Activated T-helper 2 cell treated with anti-CD3 and anti-CD28 coated beads, Interferon-gamma antibody, Interleukin-2, Interleukin-4, amounts not matched to agents 10 μg/mL and 5 μg/mL and 100 μg/mL, durations not matched to agents 14 hours and 24 hours and 36 hours (primary cell): ENCODE measurements at regions not wholly inside any gene's neighbourhood (a gene's known extent, or its start where the extent isn't known, plus 50 kb on each side); places are given as distances from the start of the nearest gene placed in this dataset.
"Not testable (repeated sequence)": the region's sequence is repeated elsewhere in the genome, so short reads cannot be mapped to it uniquely, and the experiment has no call there.

Experiments used
- DNase-seq: peaks from one replicate; pipeline ENCODE4 v3.0.0; 2021; ENCODE audit warnings: low spot score
- H3K27ac Mint-ChIP-seq: one replicate; pipeline ENCODE4 v1.8.0; 2021; ENCODE audit warnings: mixed read lengths
- H3K27me3 Mint-ChIP-seq: one replicate; pipeline ENCODE4 v1.8.0; 2021; ENCODE audit warnings: low read depth, mixed read lengths
- H3K36me3 Mint-ChIP-seq: one replicate; pipeline ENCODE4 v1.8.0; 2021; ENCODE audit warnings: low read depth, mixed read lengths
- H3K4me1 Mint-ChIP-seq: one replicate; pipeline ENCODE4 v1.8.0; 2021; ENCODE audit warnings: low read depth, mixed read lengths
- H3K4me3 Mint-ChIP-seq: one replicate; pipeline ENCODE4 v1.8.0; 2021; ENCODE audit warnings: low read depth, mild to moderate bottlenecking, moderate library complexity, mixed read lengths
- H3K9me3 Mint-ChIP-seq: one replicate; pipeline ENCODE4 v1.8.0; 2021; ENCODE audit warnings: mixed read lengths
- intact Hi-C: fragments of 100-400 bp; cut with micrococcal nuclease; formaldehyde crosslinking; loops from one replicate; pipeline ENCODE4 v1.15.1; 2023

DNA sequence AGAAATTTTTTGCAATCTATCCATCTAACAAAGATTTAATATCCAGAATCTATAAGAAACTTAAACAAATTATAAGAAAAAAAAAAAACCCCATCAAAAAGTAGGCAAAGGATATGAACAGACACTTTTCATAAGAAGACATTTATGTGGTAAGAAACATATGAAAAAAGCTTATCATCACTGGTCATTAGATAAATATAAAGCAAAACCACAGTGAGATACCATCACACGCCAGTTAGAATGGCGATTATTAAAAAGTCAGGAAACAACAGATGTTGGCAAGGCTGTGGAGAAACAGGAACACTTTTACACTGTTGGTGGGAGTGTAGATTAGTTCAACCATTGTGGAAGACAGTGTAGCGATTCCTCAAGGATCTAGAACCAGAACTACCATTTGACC is 110.3 kb upstream of the SLC7A11 start:
- intact Hi-C loops, H3K36me3 Mint-ChIP-seq, H3K9me3 Mint-ChIP-seq, DNase-seq, H3K27me3 Mint-ChIP-seq, H3K4me1 Mint-ChIP-seq, H3K27ac Mint-ChIP-seq, H3K4me3 Mint-ChIP-seq: not testable (repeated sequence)

DNA sequence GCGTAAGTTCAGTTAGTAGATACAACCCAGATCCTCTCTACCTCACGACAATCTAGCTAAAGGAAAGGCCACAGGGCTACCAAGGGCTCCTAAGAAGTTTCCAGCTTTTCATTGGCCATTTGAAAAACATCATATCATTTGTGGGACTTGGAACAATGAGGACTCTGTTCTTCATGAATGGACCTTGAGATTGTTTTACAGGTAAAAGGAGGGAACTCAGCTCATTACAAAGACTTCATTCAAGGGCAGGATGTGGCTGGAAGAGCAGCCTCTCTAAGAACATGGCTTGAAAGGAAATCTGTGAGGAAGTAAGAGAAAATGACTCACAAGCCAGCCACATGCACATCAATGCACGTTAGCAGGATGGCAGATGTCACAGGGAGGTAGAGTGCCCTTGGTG is 105.9 kb upstream of the SLC7A11 start:
- intact Hi-C loops: no loop called here
- Mint-ChIP-seq H3K4me1 (peaks cover 1% of the 10 kb centered on the region), H3K27me3 (no peaks in the 10 kb centered on the region)

DNA sequence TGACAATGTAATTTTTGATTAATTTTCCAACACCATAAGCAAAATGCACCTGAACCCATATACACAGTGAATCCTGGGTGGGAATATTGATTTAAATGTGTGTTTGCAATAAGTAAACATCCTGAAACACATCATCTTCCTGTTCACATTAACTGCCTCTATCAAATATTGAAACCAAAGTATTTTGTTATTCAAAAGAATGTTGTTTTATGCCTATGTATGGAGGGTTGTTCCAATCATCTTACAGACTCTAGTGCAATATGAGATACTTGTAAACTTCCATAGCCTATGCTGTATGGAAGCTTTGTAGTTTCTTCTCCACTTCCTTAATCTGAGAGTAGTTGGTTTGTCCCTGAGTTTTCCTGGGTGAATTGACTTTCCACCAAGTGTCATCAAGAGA is 105.4 kb upstream of the SLC7A11 start:
- no peak for DNase-seq
- Mint-ChIP-seq H3K27me3 (no peaks in the 10 kb centered on the region), H3K27ac (no peak overlapping the region), H3K36me3 (no peaks in the 10 kb centered on the region), H3K4me3 (no peak overlapping the region), H3K4me1 (peaks cover 1% of the 10 kb centered on the region), H3K9me3 (no peaks in the 10 kb centered on the region)
- intact Hi-C loops: no loop called here

More for the DNA sequence above, 105.9 kb upstream of the SLC7A11 start:
- H3K9me3 Mint-ChIP-seq: no peaks in the 10 kb centered on the region
- H3K36me3 Mint-ChIP-seq: no peaks in the 10 kb centered on the region
- DNase-seq: no peak
- no peak overlapping the region for H3K4me3 Mint-ChIP-seq
- no peak overlapping the region for H3K27ac Mint-ChIP-seq

DNA sequence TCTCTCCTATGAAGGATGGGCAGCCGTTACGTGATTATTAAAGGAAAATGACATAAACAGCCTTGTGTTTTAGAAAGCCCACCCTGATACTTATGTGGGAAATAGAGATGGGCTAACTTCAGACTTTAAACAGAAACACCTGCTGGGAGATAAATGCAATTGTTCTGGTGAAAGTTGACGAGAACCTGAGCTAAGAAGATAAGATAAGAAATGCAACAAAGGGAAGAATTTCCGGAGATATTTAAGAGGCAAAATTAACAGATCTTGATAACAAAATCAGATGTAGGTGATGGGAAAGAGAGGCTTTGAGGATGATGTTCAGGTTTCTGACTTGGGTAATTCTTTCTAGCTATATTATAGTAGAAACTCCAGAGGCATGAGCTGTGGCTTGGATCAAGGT is 102.7 kb upstream of the SLC7A11 start:
- Mint-ChIP-seq H3K36me3 (no peaks in the 10 kb centered on the region), H3K9me3 (no peaks in the 10 kb centered on the region), H3K27me3 (no peaks in the 10 kb centered on the region), H3K27ac (no peak overlapping the region), H3K4me1 (peaks cover 9% of the 10 kb centered on the region), H3K4me3 (no peak overlapping the region)
- DNase-seq: no peak
- intact Hi-C loops: no loop called here

DNA sequence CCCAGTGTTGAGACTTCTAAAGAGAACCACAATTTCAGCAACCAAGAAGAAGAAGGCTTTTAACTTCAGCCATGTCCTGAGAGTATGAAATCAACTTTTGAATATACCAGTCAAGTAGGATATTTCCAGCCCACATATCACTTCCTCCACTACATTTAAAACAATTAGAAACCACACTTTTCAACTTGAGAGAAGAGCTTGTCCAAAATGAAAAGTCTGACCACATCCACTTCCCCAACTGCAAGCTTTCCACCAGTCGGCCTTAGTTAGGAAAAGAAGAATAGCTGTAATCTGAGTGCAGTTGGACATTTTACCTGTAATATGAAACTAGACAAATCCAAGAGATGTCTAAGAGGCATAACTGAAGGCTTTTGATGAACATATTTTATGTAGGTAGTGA is 101.9 kb upstream of the SLC7A11 start:
- no peak overlapping the region for H3K27ac Mint-ChIP-seq
- no peaks in the 10 kb centered on the region for H3K36me3 Mint-ChIP-seq
- intact Hi-C loops: no loop called here
- H3K4me1 Mint-ChIP-seq: peaks cover 9% of the 10 kb centered on the region
- H3K9me3 Mint-ChIP-seq: no peaks in the 10 kb centered on the region
- H3K4me3 Mint-ChIP-seq: no peak overlapping the region
- no peak for DNase-seq
- H3K27me3 Mint-ChIP-seq: no peaks in the 10 kb centered on the region

DNA sequence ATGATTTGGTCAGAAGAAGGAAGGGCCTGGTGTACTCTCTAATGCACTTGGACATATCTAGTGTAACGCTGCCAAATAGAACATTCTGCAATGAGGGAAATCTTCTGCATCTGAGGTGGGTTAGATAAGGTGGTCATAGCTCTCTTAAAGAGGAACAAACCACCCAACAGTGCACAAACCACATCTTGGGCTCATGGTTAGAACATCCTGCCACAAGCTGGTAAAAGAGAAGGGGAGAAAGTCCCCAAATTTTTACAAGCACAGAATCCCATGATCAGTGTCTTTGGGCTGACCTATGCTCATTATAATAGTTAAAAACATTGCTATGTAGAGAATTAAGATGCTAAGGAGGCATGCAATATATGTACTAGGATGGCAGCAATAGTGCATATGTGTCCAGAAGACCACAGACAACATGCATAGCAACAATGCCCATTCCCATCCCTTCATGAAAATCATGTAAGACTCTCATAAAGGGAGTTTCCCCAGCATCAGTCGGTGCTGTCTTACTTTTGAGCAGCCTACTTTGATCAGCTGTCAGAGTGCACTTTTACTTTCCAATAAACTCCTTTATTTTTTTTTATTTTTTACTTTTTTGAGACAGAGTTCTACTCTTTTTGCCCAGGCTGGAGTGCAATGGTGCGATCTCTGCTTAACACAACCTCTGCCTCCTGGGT is 99.7 kb upstream of the SLC7A11 start:
- intact Hi-C loops: no loop called here
- no peak for DNase-seq
- H3K27ac Mint-ChIP-seq: no peak overlapping the region
- no peak overlapping the region for H3K4me3 Mint-ChIP-seq
- no peaks in the 10 kb centered on the region for H3K27me3 Mint-ChIP-seq
- H3K4me1 Mint-ChIP-seq: peaks cover 7% of the 10 kb centered on the region
- H3K9me3 Mint-ChIP-seq: no peaks in the 10 kb centered on the region
- H3K36me3 Mint-ChIP-seq: no peaks in the 10 kb centered on the region

DNA sequence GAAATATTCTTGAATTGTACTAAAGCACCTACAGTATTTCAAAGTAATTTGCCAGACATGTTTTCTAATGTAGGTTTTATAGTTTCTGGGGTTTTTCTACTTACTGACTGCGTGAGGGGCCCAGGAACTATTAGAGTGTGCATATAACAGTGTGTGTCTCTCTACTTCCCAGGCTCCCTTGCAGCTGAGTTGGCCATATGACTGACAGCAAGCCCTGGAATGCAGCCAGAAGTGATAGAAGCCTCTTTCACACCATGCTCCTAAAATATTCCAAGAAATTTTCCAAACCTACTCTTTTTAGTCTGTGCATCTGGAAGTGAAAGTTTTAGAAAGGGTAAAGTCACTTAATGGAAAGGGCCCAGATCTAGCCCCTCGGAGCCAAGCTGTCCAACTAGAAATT is 96.7 kb upstream of the SLC7A11 start:
- Mint-ChIP-seq H3K4me1 (peaks cover 7% of the 10 kb centered on the region), H3K4me3 (no peak overlapping the region), H3K27me3 (no peaks in the 10 kb centered on the region), H3K9me3 (no peaks in the 10 kb centered on the region), H3K36me3 (no peaks in the 10 kb centered on the region), H3K27ac (no peak overlapping the region)
- intact Hi-C loops: no loop called here
- no peak for DNase-seq

DNA sequence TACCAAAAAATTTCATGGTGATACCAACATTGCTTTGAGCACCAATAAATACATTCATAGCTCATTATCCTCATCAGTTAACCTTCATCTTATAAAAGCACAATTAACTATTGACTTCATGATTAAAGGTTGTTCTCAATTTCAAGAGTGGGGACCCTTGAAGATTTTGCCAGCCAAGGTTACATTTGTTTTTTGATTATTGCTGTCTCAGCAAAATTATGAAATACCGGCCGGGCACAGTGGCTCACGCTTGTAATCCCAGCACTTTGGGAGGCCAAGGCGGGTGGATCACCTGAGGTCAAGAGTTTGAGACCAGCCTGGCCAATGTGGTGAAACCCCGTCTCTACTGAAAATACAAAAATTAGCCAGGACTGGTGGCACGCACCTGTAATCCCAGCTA is 96.1 kb upstream of the SLC7A11 start:
- DNase-seq, H3K4me1 Mint-ChIP-seq, H3K4me3 Mint-ChIP-seq, H3K27ac Mint-ChIP-seq, H3K27me3 Mint-ChIP-seq, H3K9me3 Mint-ChIP-seq, H3K36me3 Mint-ChIP-seq, intact Hi-C loops: not testable (repeated sequence)

DNA sequence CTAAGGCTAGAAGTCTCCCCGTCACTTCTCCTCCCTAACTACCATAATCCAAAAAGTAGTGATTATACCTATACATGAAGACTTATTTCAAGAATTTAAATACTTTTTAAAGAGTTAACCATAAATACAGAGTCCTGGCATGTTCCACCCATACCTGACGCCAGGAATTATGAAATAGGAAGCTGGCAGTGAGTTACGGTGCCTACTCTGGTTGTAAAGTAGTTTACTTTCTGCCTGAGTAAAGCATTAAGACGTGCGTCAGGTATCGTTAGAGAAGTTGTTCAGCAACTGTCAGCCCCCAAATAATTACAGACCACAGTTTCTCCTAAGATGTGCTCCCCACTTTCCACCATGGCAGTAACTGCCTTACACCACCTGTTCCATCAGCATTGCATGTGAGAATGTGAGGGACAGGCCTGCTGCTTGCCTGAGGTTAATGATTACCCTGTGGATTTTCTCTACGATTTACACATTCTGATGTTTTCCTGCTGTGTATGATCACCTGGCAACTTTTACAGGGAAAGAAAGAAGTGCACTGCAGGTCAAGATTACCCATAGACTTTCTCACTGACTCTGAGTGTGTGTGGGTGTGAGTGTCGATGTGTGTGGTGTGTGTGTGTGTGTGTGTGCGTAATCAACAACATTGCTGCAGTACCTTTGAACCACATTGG is 92.3 kb upstream of the SLC7A11 start:
- Mint-ChIP-seq H3K27me3 (no peaks in the 10 kb centered on the region), H3K4me1 (no peaks in the 10 kb centered on the region), H3K9me3 (no peaks in the 10 kb centered on the region), H3K4me3 (no peak overlapping the region), H3K27ac (no peak overlapping the region), H3K36me3 (no peaks in the 10 kb centered on the region)
- intact Hi-C loops: no loop called here
- DNase-seq: no peak

DNA sequence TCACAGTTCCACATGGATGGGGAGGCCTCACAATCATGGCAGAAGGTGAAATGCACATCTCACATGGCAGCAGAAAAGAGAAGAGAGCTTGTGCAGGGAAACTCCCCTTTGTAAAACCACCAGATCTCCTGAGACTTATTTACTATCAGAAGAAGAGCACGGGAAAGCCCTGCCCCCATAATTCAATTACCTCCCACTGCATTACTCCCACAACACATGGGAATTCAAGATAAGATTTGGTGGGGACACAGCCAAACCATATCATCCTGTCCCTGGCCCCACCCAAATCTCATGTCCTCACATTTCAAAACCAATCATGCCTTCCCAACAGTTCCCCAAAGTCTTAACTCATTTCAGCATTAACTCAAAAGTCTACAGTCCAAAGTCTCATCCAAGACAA is 90.3 kb upstream of the SLC7A11 start:
- H3K4me1 Mint-ChIP-seq, H3K27me3 Mint-ChIP-seq, H3K27ac Mint-ChIP-seq, H3K4me3 Mint-ChIP-seq, H3K9me3 Mint-ChIP-seq, H3K36me3 Mint-ChIP-seq, DNase-seq, intact Hi-C loops: not testable (repeated sequence)

DNA sequence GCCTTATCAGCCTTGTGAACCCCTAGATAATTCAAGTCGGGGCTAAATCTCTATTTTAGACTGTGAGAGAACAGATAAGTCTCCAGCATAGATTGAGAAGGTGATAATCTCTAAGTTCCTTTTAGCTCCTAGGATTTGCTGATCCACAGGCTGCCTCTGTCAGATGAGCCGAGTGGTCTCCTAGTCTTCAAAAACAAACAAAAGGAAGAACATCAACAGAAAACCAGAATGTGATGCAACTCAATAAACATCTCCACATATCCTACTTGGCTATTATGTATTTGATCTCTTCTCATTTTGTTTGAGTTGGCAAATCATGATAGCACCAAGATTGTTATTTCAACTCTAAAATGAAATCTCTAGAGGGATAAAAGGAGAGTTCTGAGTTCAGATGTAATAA is 88.4 kb upstream of the SLC7A11 start:
- Mint-ChIP-seq H3K27me3 (no peaks in the 10 kb centered on the region), H3K4me3 (no peak overlapping the region), H3K36me3 (no peaks in the 10 kb centered on the region), H3K9me3 (no peaks in the 10 kb centered on the region), H3K27ac (no peak overlapping the region), H3K4me1 (no peaks in the 10 kb centered on the region)
- DNase-seq: no peak
- intact Hi-C loops: no loop called here

DNA sequence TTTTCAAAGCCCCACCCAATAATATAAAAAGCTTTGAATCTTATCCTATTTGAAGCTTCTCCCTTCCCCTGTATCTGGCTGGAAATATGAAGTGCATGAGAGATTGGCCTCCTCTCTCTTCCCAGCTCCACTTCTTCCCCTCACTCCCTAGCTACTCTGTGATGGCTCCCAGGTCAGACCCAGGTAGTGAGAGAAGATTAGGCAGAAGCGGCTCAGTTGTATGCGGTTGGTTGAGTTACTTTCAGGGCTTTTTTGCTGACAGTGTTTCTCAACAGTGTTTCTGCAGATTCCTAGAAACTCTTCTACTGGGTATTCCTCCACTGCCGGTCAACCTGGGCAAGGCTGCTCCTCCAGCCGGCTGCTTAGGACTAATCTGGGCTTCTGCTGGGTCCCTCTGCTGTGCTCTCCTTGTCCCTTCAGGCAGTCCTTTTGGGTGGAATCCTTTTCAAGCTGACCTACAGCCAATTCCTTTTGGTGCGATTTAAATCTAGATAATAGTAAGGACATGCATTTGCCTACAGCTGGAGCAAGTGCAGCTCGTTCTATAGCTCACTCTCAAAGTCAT is 87.4 kb upstream of the SLC7A11 start:
- H3K4me1 Mint-ChIP-seq: no peaks in the 10 kb centered on the region
- no peaks in the 10 kb centered on the region for H3K27me3 Mint-ChIP-seq
- no peak for DNase-seq
- H3K9me3 Mint-ChIP-seq: no peaks in the 10 kb centered on the region
- intact Hi-C loops: no loop called here
- H3K27ac Mint-ChIP-seq: no peak overlapping the region
- H3K4me3 Mint-ChIP-seq: no peak overlapping the region
- no peaks in the 10 kb centered on the region for H3K36me3 Mint-ChIP-seq

DNA sequence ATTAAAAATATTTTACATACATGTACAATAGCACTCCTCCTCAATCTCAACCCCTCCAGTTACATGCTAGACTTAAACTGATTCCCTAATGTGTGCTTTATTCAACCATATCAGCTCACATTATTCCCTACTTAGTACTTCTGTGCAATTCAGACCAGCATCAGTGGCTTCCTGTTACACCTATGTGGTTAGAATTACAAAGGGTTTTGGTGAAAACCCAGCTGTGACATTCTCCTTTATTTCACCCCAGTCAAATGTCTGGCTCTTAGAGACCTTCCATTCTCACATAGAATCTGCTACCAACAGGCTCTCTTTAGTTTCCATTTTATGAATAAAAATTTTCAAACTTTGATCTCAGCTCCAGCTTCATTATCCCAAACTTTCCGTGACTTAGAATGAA is 85.2 kb upstream of the SLC7A11 start:
- Mint-ChIP-seq H3K4me3 (no peak overlapping the region), H3K27me3 (no peaks in the 10 kb centered on the region), H3K9me3 (no peaks in the 10 kb centered on the region), H3K27ac (no peak overlapping the region), H3K4me1 (no peaks in the 10 kb centered on the region), H3K36me3 (no peaks in the 10 kb centered on the region)
- no peak for DNase-seq
- intact Hi-C loops: no loop called here
